Astrocyte of the cerebellum (primary cell): ENCODE measurements at regions not wholly inside any gene's neighbourhood (a gene's known extent, or its start where the extent isn't known, plus 50 kb on each side); places are given as distances from the start of the nearest gene placed in this dataset.

Experiments
- DNase-seq: peaks from one replicate; pipeline ENCODE4 v3.0.0-alpha.2; 2011; ENCODE audit warnings: low read depth
- H3K4me3 ChIP-seq: 2 replicates; pipeline ENCODE4 v1.5.1; 2011; ENCODE audit warnings: mild to moderate bottlenecking, low read depth, low read length, moderate library complexity
- CTCF ChIP-seq: IDR thresholded peaks from 2 replicates; pipeline ENCODE4 v1.5.1; 2012; ENCODE audit warnings: low read length, low read depth, moderate library complexity, mild to moderate bottlenecking; ENCODE audit errors: missing control alignments
- in situ Hi-C: cut with HindIII; loops from 2 replicates; pipeline ENCODE4 v1.10.0; 2017; ENCODE audit warnings: low sequenced_read_pairs

GRCh38 chr13:44206434-44206833 lies 167.2 kb upstream of the SERP2 start:
- H3K4me3 ChIP-seq = no peak overlapping the region
- TF ChIP-seq CTCF = no peak
- DNase-seq = no peak
- in situ Hi-C loops = no loop called here

GRCh38 chr13:44207476-44207875 lies 166.1 kb upstream of the SERP2 start:
- no peak overlapping the region for H3K4me3 ChIP-seq
- no peak for TF ChIP-seq CTCF
- DNase-seq = no peak
- in situ Hi-C loops = no loop called here

- in situ Hi-C loops = no loop called here
These were observed 163.1 kb upstream of the SERP2 start for GRCh38 chr13:44210525-44210924.

GRCh38 chr13:44211286-44211685 lies 162.3 kb upstream of the SERP2 start:
- in situ Hi-C loops = no loop called here
- DNase-seq = no peak
- no peak overlapping the region for H3K4me3 ChIP-seq
- no peak for TF ChIP-seq CTCF

More at GRCh38 chr13:44210525-44210924, 163.1 kb upstream of the SERP2 start:
- no peak overlapping the region for H3K4me3 ChIP-seq
- no peak for TF ChIP-seq CTCF
- DNase-seq = no peak

- no peak for DNase-seq
- in situ Hi-C loops = no loop called here
- no peak for TF ChIP-seq CTCF
- H3K4me3 ChIP-seq = no peak overlapping the region
These were observed 161.8 kb upstream of the SERP2 start for GRCh38 chr13:44211704-44212346.

GRCh38 chr13:44212633-44213396 lies 160.8 kb upstream of the SERP2 start:
- in situ Hi-C loops = no loop called here
- no peak for DNase-seq
- no peak for TF ChIP-seq CTCF
- H3K4me3 ChIP-seq = no peak overlapping the region
